Mesendoderm (in vitro differentiated cells): ENCODE measurements at regions not wholly inside any gene's neighbourhood (a gene's known extent, or its start where the extent isn't known, plus 50 kb on each side); places are given as distances from the start of the nearest gene placed in this dataset.
A peak's percentile ranks its signal among the peaks of the same experiment; 100 is the strongest.

Experiments used
- DNase-seq: peaks from one replicate; pipeline ENCODE4 v3.0.0; 2013
- H2AK5ac ChIP-seq: 2 replicates; pipeline ENCODE4 v1.6.1; 2013; ENCODE audit warnings: low read length, inconsistent platforms
- H2BK120ac ChIP-seq: 2 replicates; pipeline ENCODE4 v1.6.1; 2013; ENCODE audit warnings: low read depth, mild to moderate bottlenecking, low read length, moderate library complexity, mixed read lengths
- H2BK15ac ChIP-seq: replicated peaks from 2 replicates; pipeline ENCODE4 v1.6.1; 2013; ENCODE audit warnings: low read depth, mild to moderate bottlenecking, moderate library complexity
- H2BK5ac ChIP-seq: 2 replicates; pipeline ENCODE4 v1.6.1; 2013; ENCODE audit warnings: low read length, inconsistent platforms
- H3K18ac ChIP-seq: 2 replicates; pipeline ENCODE4 v1.6.1; 2013; ENCODE audit warnings: mild to moderate bottlenecking, low read length, mixed read lengths
- H3K23ac ChIP-seq: one replicate; pipeline ENCODE4 v1.6.1; 2013; ENCODE audit warnings: low read length
- H3K27ac ChIP-seq: 2 replicates; pipeline ENCODE4 v1.5.1; 2013; ENCODE audit warnings: low read depth, mild to moderate bottlenecking, inconsistent platforms, low read length, moderate library complexity
- H3K27me3 ChIP-seq: 2 replicates; pipeline ENCODE4 v1.6.1; 2013; ENCODE audit warnings: low read length, control low read depth, mild to moderate bottlenecking, inconsistent platforms; ENCODE audit not compliant: insufficient read depth, poor library complexity
- H3K36me3 ChIP-seq: 2 replicates; pipeline ENCODE4 v1.6.1; 2013; ENCODE audit warnings: low read length, inconsistent platforms; ENCODE audit not compliant: control insufficient read depth, insufficient read depth
- H3K4ac ChIP-seq: one replicate; pipeline ENCODE4 v1.6.1; 2013; ENCODE audit warnings: low read depth, mild to moderate bottlenecking, low read length, moderate library complexity
- H3K4me1 ChIP-seq: 2 replicates; pipeline ENCODE4 v1.6.1; 2013; ENCODE audit warnings: low read depth, low read length, inconsistent platforms; ENCODE audit not compliant: control insufficient read depth
- H3K4me2 ChIP-seq: 2 replicates; pipeline ENCODE4 v1.6.1; 2013; ENCODE audit warnings: low read length
- H3K4me3 ChIP-seq: 2 replicates; pipeline ENCODE4 v1.5.1; 2013; ENCODE audit warnings: mild to moderate bottlenecking, low read length
- H3K56ac ChIP-seq: one replicate; pipeline ENCODE4 v1.6.1; 2013; ENCODE audit warnings: low read length
- H3K79me1 ChIP-seq: 2 replicates; pipeline ENCODE4 v1.6.1; 2013; ENCODE audit warnings: low read length, inconsistent platforms
- H3K79me2 ChIP-seq: 2 replicates; pipeline ENCODE4 v1.6.1; 2013; ENCODE audit warnings: mild to moderate bottlenecking, low read length; ENCODE audit not compliant: control insufficient read depth, insufficient read depth
- H3K9ac ChIP-seq: 2 replicates; pipeline ENCODE4 v1.6.1; 2013; ENCODE audit warnings: low read length, inconsistent platforms
- H4K5ac ChIP-seq: one replicate; pipeline ENCODE4 v1.6.1; 2013; ENCODE audit warnings: low read length
- H4K8ac ChIP-seq: one replicate; pipeline ENCODE4 v1.6.1; 2013; ENCODE audit warnings: low read depth, mild to moderate bottlenecking, control low read depth, low read length, moderate library complexity
- WGBS: extraction: QIAGEN DNeasy Blood & Tissue Kit; methylation state at CpG from one replicate; pipeline ENCODE4 v1.1.7; 2013; ENCODE audit warnings: low lambda C conversion rate, missing lambda C conversion rate; ENCODE audit not compliant: insufficient coverage; ENCODE audit errors: extremely low coverage; 5-methylcytosine and 5-hydroxymethylcytosine counted together

- Histone ChIP-seq H3K79me1 (no peaks in the 10 kb centered on the region), H3K18ac (no peak overlapping the region), H3K9ac (no peak overlapping the region), H4K8ac (no peak overlapping the region), H3K23ac (no peak overlapping the region), H3K27ac (no peak overlapping the region), H3K79me2 (no peaks in the 10 kb centered on the region), H2BK5ac (no peak overlapping the region), H4K5ac (no peak overlapping the region), H3K4me2 (no peak overlapping the region), H3K4me3 (no peak overlapping the region), H3K4me1 (no peaks in the 10 kb centered on the region), H3K56ac (no peak overlapping the region), H3K27me3 (no peaks in the 10 kb centered on the region), H3K4ac (no peak overlapping the region), H2BK120ac (no peak overlapping the region), H2BK15ac (no peak overlapping the region), H2AK5ac (no peak overlapping the region), H3K36me3 (no peaks in the 10 kb centered on the region)
- no peak for DNase-seq
- no CpG with 5 or more reads among the region's 3 CpGs for WGBS
Measured at GRCh38 chr7:142372727-142373126, 114.9 kb upstream of the PRSS58 start.

- no peak overlapping the region for H3K18ac ChIP-seq
- no peak overlapping the region for H3K23ac ChIP-seq
- no peak overlapping the region for H2BK15ac ChIP-seq
- no peaks in the 10 kb centered on the region for H3K27me3 ChIP-seq
- H4K5ac ChIP-seq: no peak overlapping the region
- H2AK5ac ChIP-seq: no peak overlapping the region
- no peak overlapping the region for H3K9ac ChIP-seq
- no peak overlapping the region for H4K8ac ChIP-seq
- H3K4me1 ChIP-seq: no peaks in the 10 kb centered on the region
- no peak overlapping the region for H3K4ac ChIP-seq
- WGBS: no CpG with 5 or more reads among the region's 4 CpGs
- DNase-seq: no peak
- H2BK120ac ChIP-seq: no peak overlapping the region
- H3K56ac ChIP-seq: no peak overlapping the region
- no peaks in the 10 kb centered on the region for H3K79me1 ChIP-seq
- no peak overlapping the region for H3K4me3 ChIP-seq
- no peak overlapping the region for H3K27ac ChIP-seq
- H3K4me2 ChIP-seq: no peak overlapping the region
- no peak overlapping the region for H2BK5ac ChIP-seq
- H3K36me3 ChIP-seq: no peaks in the 10 kb centered on the region
- no peaks in the 10 kb centered on the region for H3K79me2 ChIP-seq
Measured at GRCh38 chr7:142371586-142372377, 113.9 kb upstream of the PRSS58 start.

- peak; percentile 65 for DNase-seq
- Histone ChIP-seq H3K36me3 (no peaks in the 10 kb centered on the region), H2BK120ac (no peak overlapping the region)
Measured at GRCh38 chr7:142365410-142365842, 107.6 kb upstream of the PRSS58 start.

GRCh38 chr7:142364551-142364950 lies 106.7 kb upstream of the PRSS58 start:
- Histone ChIP-seq H3K4me2 (no peak overlapping the region), H2BK15ac (no peak overlapping the region), H3K18ac (no peak overlapping the region), H3K79me2 (no peaks in the 10 kb centered on the region), H3K56ac (no peak overlapping the region), H4K5ac (no peak overlapping the region), H3K23ac (no peak overlapping the region), H2AK5ac (no peak overlapping the region), H3K36me3 (no peaks in the 10 kb centered on the region), H3K4me1 (no peaks in the 10 kb centered on the region), H3K79me1 (no peaks in the 10 kb centered on the region), H4K8ac (no peak overlapping the region), H3K27me3 (no peaks in the 10 kb centered on the region), H2BK120ac (no peak overlapping the region), H3K9ac (no peak overlapping the region), H3K4ac (no peak overlapping the region), H3K4me3 (no peak overlapping the region), H3K27ac (no peak overlapping the region), H2BK5ac (no peak overlapping the region)
- no CpG with 5 or more reads among the region's 1 CpG for WGBS
- DNase-seq: no peak

More at GRCh38 chr7:142365410-142365842, 107.6 kb upstream of the PRSS58 start:
- Histone ChIP-seq H3K4me2 (no peak overlapping the region), H3K9ac (no peak overlapping the region), H3K79me2 (no peaks in the 10 kb centered on the region), H3K18ac (no peak overlapping the region), H3K27ac (no peak overlapping the region), H3K4ac (no peak overlapping the region), H2BK5ac (no peak overlapping the region), H3K4me1 (no peaks in the 10 kb centered on the region), H3K27me3 (no peaks in the 10 kb centered on the region), H2AK5ac (no peak overlapping the region), H3K23ac (no peak overlapping the region), H3K56ac (no peak overlapping the region), H2BK15ac (no peak overlapping the region), H4K5ac (no peak overlapping the region), H4K8ac (no peak overlapping the region), H3K4me3 (no peak overlapping the region), H3K79me1 (no peaks in the 10 kb centered on the region)
- no CpG with 5 or more reads among the region's 2 CpGs for WGBS

- Histone ChIP-seq H2BK120ac (no peak overlapping the region), H3K4me1 (no peaks in the 10 kb centered on the region), H2BK5ac (no peak overlapping the region), H4K8ac (no peak overlapping the region), H3K27me3 (no peaks in the 10 kb centered on the region), H3K4ac (no peak overlapping the region), H2BK15ac (no peak overlapping the region), H3K79me1 (no peaks in the 10 kb centered on the region), H3K27ac (no peak overlapping the region), H3K23ac (no peak overlapping the region), H3K9ac (no peak overlapping the region), H3K36me3 (no peaks in the 10 kb centered on the region), H3K56ac (no peak overlapping the region), H3K4me2 (no peak overlapping the region), H3K4me3 (no peak overlapping the region), H4K5ac (no peak overlapping the region), H3K79me2 (no peaks in the 10 kb centered on the region), H2AK5ac (no peak overlapping the region), H3K18ac (no peak overlapping the region)
- no CpG with 5 or more reads among the region's 3 CpGs for WGBS
- DNase-seq: no peak
Measured at GRCh38 chr7:142362349-142362748, 104.5 kb upstream of the PRSS58 start.
